ENCODE measurements at regions not wholly inside any gene's neighbourhood (a gene's known extent, or its start where the extent isn't known, plus 50 kb on each side); places are given as distances from the start of the nearest gene placed in this dataset.

GRCh38 chr10:124206616-124207015, 113.2 kb upstream of the CHST15 start:
- no peak for TF ChIP-seq CTCF (IDR thresholded peaks at IDR 0.05)
- Histone ChIP-seq H3K4me3 (no peak overlapping the region), H3K27ac (no peak overlapping the region)
- no peak for DNase-seq (ENCODE audit: low spot score)

- no peak overlapping the region for H3K4me3 ChIP-seq
- no peak overlapping the region for H3K27ac ChIP-seq
- no peak for DNase-seq (ENCODE audit: low spot score)
- no peak for TF ChIP-seq CTCF (IDR thresholded peaks at IDR 0.05)
Measured at GRCh38 chr10:124205432-124205831, 112.0 kb upstream of the CHST15 start.

GRCh38 chr10:124204726-124205125, 111.3 kb upstream of the CHST15 start:
- DNase-seq (ENCODE audit: low spot score): no peak
- Histone ChIP-seq H3K4me3 (no peak overlapping the region), H3K27ac (no peak overlapping the region)
- TF ChIP-seq CTCF (IDR thresholded peaks at IDR 0.05): no peak

- no peak overlapping the region for H3K27ac ChIP-seq
- TF ChIP-seq CTCF (IDR thresholded peaks at IDR 0.05): no peak
- peak; percentile 26 for DNase-seq (ENCODE audit: low spot score)
- H3K4me3 ChIP-seq: no peak overlapping the region
Measured at GRCh38 chr10:124200011-124200410, 106.6 kb upstream of the CHST15 start.

- TF ChIP-seq CTCF (IDR thresholded peaks at IDR 0.05): no peak
- H3K27ac ChIP-seq: no peak overlapping the region
Measured at GRCh38 chr10:124198871-124199270, 105.5 kb upstream of the CHST15 start.

GRCh38 chr10:124198125-124198501, 104.7 kb upstream of the CHST15 start:
- Histone ChIP-seq H3K27ac (peak overlapping the region; percentile 79 to 83), H3K4me3 (no peak overlapping the region)
- TF ChIP-seq CTCF (IDR thresholded peaks at IDR 0.05): no peak
- peak; percentile 5 for DNase-seq (ENCODE audit: low spot score)

More at GRCh38 chr10:124198871-124199270, 105.5 kb upstream of the CHST15 start:
- H3K4me3 ChIP-seq: no peak overlapping the region
- DNase-seq (ENCODE audit: low spot score): no peak

GRCh38 chr10:124197371-124198124, 104.2 kb upstream of the CHST15 start:
- peak overlapping the region; percentile 79 to 83 for H3K27ac ChIP-seq
- DNase-seq (ENCODE audit: low spot score): peak; percentile 81
- no peak for TF ChIP-seq CTCF (IDR thresholded peaks at IDR 0.05)
- H3K4me3 ChIP-seq: no peak overlapping the region

Measured in coronary artery (tissue), 2 donors.